ENCODE measurements at regions not wholly inside any gene's neighbourhood (a gene's known extent, or its start where the extent isn't known, plus 50 kb on each side); places are given as distances from the start of the nearest gene placed in this dataset.

GRCh38 chr3:182479419-182480336 lies 313.6 kb upstream of the ATP11B start:
- TF ChIP-seq GATA1 (IDR thresholded peaks at IDR 0.05; ENCODE audit: low read depth, low read length) (no peak), POLR2A (IDR thresholded peaks at IDR 0.05; ENCODE audit: low read length) (no peak)
- DNase-seq: no peak

GRCh38 chr3:182482705-182483104 lies 310.6 kb upstream of the ATP11B start:
- no peak for DNase-seq
- TF ChIP-seq POLR2A (IDR thresholded peaks at IDR 0.05; ENCODE audit: low read length) (no peak), GATA1 (IDR thresholded peaks at IDR 0.05; ENCODE audit: low read depth, low read length) (no peak)

GRCh38 chr3:182484682-182485081 lies 308.6 kb upstream of the ATP11B start:
- TF ChIP-seq POLR2A (IDR thresholded peaks at IDR 0.05; ENCODE audit: low read length) (no peak), GATA1 (IDR thresholded peaks at IDR 0.05; ENCODE audit: low read depth, low read length) (no peak)
- DNase-seq: no peak

GRCh38 chr3:182485301-182485700 lies 308.0 kb upstream of the ATP11B start:
- DNase-seq: no peak
- no peak for TF ChIP-seq POLR2A (IDR thresholded peaks at IDR 0.05; ENCODE audit: low read length)
- no peak for TF ChIP-seq GATA1 (IDR thresholded peaks at IDR 0.05; ENCODE audit: low read depth, low read length)

- DNase-seq: no peak
- TF ChIP-seq GATA1 (IDR thresholded peaks at IDR 0.05; ENCODE audit: low read depth, low read length): no peak
- no peak for TF ChIP-seq POLR2A (IDR thresholded peaks at IDR 0.05; ENCODE audit: low read length)
Measured at GRCh38 chr3:182486463-182486862, 306.8 kb upstream of the ATP11B start.

GRCh38 chr3:182487143-182487542 lies 306.2 kb upstream of the ATP11B start:
- DNase-seq: no peak
- TF ChIP-seq POLR2A (IDR thresholded peaks at IDR 0.05; ENCODE audit: low read length) (no peak), GATA1 (IDR thresholded peaks at IDR 0.05; ENCODE audit: low read depth, low read length) (no peak)

- no peak for DNase-seq
Measured at GRCh38 chr3:182487611-182488010, 305.7 kb upstream of the ATP11B start.

GRCh38 chr3:182490596-182491491 lies 302.5 kb upstream of the ATP11B start:
- TF ChIP-seq GATA1 (IDR thresholded peaks at IDR 0.05; ENCODE audit: low read depth, low read length) (no peak), POLR2A (IDR thresholded peaks at IDR 0.05; ENCODE audit: low read length) (no peak)
- peak in 1 of 2 experiments; percentile 12 for DNase-seq

More at GRCh38 chr3:182487611-182488010, 305.7 kb upstream of the ATP11B start:
- TF ChIP-seq POLR2A (IDR thresholded peaks at IDR 0.05; ENCODE audit: low read length) (no peak), GATA1 (IDR thresholded peaks at IDR 0.05; ENCODE audit: low read depth, low read length) (no peak)

GRCh38 chr3:182491577-182491976 lies 301.7 kb upstream of the ATP11B start:
- DNase-seq: no peak
- TF ChIP-seq POLR2A (IDR thresholded peaks at IDR 0.05; ENCODE audit: low read length): no peak

GRCh38 chr3:182492536-182492935 lies 300.8 kb upstream of the ATP11B start:
- DNase-seq: no peak
- TF ChIP-seq GATA1 (IDR thresholded peaks at IDR 0.05; ENCODE audit: low read depth, low read length) (no peak), POLR2A (IDR thresholded peaks at IDR 0.05; ENCODE audit: low read length) (no peak)

GRCh38 chr3:182500289-182500688 lies 293.0 kb upstream of the ATP11B start:
- TF ChIP-seq POLR2A (IDR thresholded peaks at IDR 0.05; ENCODE audit: low read length) (no peak), GATA1 (IDR thresholded peaks at IDR 0.05; ENCODE audit: low read depth, low read length) (no peak)
- DNase-seq: no peak

GRCh38 chr3:182501856-182502255 lies 291.4 kb upstream of the ATP11B start:
- no peak for DNase-seq
- TF ChIP-seq GATA1 (IDR thresholded peaks at IDR 0.05; ENCODE audit: low read depth, low read length) (no peak), POLR2A (IDR thresholded peaks at IDR 0.05; ENCODE audit: low read length) (no peak)

GRCh38 chr3:182503401-182503800 lies 289.9 kb upstream of the ATP11B start:
- TF ChIP-seq GATA1 (IDR thresholded peaks at IDR 0.05; ENCODE audit: low read depth, low read length) (no peak), POLR2A (IDR thresholded peaks at IDR 0.05; ENCODE audit: low read length) (no peak)

More at GRCh38 chr3:182503401-182503800, 289.9 kb upstream of the ATP11B start:
- DNase-seq: no peak
